HG03521 (cell line): ENCODE measurements at regions not wholly inside any gene's neighbourhood (a gene's known extent, or its start where the extent isn't known, plus 50 kb on each side); places are given as distances from the start of the nearest gene placed in this dataset.
"Not testable (repeated sequence)": the region's sequence is repeated elsewhere in the genome, so short reads cannot be mapped to it uniquely, and the experiment has no call there.

ENCODE experiments used
- ATAC-seq: cut with Tn5 transposase; IDR thresholded peaks from one replicate; pipeline ENCODE4 v1.9.1; 2021; ENCODE audit warnings: mild to moderate bottlenecking, moderate library complexity; ENCODE audit not compliant: unreplicated experiment

DNA sequence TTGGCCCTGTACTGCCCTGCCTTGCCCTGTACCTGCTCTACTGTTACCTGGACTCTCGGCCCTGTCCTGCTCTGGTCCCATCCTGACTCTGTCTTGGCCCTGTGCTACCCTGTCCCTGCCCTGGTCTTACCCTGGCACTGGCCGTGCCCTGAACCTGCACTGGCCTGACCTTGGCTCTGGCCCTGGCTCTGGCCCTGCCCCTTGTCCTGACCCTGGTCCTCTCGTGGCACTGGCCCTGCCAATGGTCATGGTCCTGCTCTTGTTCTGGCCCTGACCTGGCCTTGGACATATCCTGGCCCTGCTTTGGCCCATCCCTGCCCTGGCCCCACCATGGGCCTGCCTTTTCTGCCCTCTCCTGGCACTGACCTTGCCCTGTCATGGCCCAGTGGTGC is 251.3 kb downstream of the TP53TG3F start:
- not testable (repeated sequence) for ATAC-seq

DNA sequence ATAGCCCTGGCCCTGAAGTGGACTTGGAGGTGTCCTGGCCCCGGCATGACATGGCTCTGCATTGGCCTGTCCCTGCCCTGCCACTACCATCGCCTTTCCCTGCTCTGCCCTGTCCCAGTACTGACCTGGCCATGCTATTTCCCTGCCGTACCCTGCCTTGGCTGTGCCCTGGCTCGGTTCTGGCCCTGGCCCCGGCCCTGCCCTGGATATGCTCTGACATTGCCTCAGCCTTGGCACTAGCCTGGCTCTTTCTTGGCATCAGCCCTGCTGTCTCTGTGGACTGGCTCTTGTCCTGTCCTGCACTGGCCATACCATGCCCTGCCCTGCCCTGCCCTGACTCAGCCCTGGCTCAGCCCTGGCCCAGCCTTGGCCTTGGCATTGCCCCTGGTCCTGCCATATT is 252.2 kb downstream of the TP53TG3F start:
- not testable (repeated sequence) for ATAC-seq

DNA sequence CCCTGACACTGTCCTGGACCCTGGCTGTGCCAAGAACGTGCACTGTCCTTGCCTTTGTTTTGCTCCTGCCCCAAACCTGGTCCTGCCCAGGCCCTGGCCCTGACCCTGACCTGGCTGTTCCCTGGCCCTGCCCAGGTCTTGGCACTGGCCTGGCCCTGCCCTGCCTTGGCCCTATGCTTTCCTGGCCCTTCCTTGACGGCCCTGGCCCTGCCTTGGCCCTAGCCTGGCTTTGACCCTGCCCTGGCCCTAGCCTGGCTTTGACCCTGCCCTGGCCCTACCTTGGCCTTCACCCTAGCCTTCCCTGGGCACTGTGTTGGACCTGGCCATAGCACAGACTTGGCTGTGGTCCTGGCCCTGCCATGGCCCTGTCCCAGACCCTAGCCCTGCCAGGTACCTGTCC is 252.9 kb downstream of the TP53TG3F start:
- ATAC-seq, result not testable (repeated sequence)

DNA sequence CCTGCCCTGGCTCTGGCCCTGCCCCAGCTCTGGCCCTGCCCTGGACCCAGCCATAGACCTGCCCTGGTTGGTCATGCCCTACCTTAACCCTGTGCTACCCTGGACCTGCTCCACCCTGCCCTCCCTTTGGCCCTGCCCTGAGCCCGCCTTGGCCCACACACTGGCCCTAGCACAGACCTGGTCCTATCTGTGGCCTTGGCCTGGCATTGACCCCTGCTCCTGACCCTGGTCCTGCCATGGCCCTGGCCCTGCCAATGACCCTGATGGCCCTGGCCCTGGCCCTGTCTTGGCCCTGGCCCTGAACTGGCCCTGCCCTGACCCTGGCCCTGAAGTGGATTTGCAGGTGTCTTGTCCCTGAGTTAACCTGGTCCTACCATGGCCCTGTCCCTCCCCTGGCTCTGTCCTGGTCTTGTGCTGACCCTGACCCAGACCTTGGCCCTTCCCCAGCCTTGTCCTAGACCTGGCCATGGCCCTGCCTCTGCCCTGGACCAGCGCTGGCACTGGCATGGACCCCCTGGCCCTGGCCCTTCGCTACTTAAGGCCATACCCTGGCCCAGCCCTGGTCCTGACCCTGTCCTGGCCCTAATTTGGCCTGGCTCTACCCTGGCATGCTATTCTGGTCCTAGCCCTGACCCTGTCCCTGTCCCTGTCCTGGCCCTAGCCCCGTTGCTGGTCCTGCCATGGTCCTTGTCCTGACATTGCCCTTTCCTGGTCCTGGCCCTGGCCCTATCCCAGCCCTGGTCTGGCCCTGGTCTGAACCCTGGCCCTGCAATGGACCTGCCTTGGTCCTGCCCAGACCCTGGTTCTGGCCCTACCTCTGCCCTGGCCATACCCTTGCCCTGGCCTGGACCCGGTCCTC is 253.7 kb downstream of the TP53TG3F start:
- not testable (repeated sequence) for ATAC-seq

DNA sequence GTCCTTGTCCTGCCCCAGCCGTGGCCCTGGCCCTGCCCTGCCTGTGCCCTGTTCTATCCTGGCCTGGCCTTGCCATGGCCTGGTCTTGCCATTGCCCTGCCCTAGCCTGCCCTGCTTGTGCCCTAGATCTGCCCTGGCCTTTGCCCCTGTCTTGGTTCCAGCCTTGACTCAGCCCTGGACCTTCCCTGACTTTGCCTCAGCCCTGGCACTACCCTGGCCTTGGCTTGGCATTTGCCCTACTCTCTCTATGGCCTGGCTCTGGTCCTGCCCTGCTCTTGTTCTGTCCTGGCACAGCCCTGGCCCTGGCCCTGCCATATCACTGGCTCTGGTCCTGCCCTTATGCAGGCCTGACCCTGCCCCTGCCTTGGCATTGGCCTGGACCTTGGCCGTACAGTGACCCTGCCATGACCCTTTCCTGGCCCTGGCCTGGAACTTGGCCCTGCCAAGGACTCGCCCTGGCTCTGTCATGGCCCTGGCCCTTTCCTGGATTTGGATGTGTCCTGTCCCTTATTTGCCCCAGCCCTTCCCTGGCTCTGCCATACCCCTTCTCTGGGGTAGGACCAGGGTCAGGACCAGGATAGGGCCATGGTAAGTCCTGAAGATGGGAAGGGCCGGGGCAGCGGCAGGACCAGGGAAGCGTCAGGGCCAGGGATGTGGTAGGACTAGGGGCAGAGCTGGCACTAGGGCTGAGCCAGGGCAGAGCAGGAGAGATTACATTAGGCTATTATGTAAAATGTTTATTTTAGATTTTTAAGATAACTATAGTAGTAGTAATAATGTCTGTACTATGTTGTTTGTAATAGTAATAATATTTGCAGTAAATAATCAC is 254.5 kb downstream of the TP53TG3F start:
- not testable (repeated sequence) for ATAC-seq

DNA sequence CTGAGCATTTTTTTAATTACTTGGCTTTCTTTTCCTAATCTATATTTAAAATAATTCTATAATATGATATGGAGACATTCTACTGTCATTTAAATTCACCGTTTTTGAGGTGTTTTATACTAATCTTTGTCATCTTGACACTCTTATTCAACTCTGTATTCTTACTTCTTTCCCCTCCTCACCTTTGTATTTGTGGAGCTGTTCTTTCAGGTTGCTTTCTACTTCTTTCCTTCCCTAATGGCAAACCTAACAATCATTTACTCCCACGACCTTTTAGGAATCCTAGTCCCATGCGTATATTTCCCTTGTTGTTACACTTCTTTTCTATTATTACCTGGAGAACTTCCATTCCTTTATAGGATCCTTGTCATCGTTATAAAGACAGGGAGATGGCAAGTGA is 271.8 kb downstream of the TP53TG3F start:
- not testable (repeated sequence) for ATAC-seq

DNA sequence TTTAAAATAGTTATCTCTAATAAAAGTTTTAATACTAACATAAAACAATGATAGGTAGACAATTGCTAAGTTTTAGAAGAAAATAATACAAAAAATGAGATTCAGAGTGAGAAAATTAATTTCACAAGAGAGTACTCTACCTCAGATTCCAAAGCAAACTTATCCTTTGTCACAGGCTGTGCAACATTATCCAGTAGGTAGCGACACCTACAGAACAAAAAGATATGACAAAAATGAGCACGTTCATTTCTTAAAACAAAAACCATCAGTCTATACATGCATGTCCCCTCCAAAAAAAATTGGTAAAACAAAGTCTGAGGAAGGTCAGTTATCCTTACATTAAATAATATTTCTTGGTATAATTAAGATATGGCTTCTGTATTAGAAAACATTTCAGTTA is 275.2 kb downstream of the TP53TG3F start:
- ATAC-seq, result not testable (repeated sequence)

DNA sequence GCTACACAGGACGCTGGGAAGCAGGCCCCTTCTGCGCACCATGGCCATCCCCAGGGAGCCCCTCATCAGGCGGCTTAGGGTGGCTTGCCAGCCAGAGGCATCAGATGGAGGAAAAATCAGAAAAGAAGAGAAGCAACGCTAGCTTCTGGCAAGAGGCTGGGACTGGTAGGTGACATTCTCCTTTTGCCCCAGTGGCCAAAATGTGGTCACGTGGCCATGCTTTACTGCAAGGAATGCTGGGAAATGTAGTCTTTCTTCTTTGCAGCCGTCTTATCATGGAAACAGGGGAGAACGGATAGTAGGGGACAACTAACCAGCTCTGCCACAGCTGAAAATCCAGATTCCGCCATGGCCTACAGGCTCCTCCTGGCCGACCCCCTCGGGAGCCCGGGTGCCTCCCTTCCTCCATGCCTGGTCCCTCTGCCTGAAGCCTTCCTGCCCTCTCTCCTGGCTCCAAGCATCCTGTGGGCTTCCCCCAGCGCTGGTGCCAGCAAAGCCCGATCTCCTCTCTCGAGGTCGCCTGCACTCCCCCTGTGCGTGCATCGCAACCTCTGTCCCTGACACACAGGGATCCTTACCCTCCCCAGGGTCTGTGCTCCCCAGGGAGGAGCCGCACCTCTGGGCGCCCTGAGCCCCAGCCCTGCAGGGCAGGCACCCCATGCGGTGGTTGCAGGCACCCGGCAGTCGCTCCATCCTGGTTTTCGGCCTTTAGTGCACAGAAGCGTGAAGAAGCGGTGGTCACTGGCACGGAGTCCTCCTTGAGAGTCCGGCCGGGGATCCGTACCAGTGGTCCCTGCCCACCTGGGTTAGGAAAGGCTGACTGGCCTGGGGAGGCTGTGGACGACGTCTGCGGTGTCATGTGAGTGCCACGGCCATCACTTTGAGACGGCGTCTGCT is 307.7 kb downstream of the TP53TG3F start:
- not testable (repeated sequence) for ATAC-seq

DNA sequence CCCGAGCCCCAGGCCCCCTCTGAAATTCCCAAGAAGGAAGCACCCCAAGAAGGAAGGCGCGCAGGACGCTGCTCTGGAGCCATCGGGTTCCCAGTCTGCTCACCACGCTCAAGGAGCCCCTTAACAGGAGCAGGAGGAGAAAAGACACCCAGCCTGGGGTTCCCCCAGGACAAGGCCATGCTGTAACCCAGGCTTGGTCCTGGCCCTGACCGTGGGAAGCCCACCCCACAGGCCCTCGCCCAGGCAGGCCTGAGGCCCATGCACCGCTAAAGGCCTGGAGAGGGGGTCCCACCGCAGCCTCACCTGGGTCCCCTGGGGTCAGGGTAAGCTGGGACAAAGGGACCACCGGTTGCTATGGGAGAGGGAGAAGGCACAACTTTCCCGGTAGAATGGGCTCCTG is 309.3 kb downstream of the TP53TG3F start:
- ATAC-seq, result not testable (repeated sequence)

DNA sequence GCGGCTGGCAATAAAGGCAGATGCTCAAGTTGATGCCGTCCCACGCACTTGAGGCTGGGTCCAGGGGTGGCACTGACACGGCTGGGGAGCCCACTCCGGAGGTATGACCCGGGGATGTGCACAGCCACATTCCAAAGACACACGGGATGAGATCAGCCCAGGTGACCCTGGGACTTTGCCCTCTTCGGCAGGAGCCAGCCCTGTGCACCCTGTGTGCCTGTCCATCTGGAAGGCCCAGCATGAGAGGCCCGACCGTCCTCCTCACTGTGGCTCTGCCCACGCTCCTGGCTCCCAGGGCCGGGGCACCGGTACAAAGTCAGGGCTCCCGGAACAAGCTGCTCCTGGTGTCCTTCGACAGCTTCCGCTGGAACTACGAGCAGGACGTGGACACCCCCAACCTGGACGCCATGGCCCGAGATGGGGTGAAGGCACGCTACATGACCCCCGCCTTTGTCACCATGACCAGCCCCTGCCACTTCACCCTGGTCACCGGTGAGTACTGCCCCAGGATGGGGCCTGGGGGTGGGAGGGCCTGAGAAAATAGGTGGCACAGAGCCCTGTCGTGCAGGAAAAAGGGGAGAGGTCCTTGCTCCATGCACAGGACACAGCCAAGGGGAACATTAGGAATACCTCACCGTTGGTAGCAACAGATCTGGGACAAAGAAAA is 309.9 kb downstream of the TP53TG3F start:
- ATAC-seq, result not testable (repeated sequence)

DNA sequence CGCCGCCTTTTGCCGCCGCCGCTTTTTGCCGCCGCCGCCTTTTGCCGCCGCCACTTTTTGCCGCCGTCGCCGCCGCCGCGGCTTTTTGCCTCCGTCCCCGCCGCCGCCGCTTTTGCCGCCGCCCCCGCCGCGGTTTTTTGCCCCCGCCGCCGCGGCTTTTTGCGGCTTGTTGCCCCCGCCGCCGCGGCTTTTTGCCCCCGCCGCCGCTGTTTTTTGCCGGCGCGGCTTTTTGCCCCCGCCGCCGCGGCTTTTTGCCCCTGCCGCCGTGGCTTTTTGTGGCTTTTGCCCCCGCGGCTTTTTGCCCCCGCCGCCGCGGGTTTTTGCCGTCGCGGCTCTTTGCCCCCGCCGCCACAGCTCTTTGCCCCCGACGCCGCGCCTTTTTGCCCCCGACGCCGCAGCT is 311.1 kb downstream of the TP53TG3F start:
- not testable (repeated sequence) for ATAC-seq

DNA sequence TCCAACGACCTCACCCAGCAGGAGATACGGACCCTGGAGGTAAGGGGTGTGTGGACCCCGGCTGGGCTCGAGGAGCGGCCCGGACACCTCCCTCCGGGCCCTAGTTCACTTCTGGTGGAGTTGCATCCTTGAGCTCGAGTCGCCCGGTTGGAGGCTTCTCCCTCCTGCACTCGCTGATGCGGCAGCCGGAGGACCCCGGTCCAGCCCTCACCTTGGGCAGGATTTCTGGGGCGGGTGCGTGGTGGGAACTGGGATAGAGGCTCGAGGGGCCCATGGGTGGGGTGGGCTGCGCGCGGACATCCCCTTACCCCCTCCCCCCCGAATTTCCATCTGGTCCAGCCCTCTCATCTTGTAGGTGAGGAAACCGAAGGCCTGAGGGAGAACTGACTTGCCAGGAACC is 311.8 kb downstream of the TP53TG3F start:
- not testable (repeated sequence) for ATAC-seq

DNA sequence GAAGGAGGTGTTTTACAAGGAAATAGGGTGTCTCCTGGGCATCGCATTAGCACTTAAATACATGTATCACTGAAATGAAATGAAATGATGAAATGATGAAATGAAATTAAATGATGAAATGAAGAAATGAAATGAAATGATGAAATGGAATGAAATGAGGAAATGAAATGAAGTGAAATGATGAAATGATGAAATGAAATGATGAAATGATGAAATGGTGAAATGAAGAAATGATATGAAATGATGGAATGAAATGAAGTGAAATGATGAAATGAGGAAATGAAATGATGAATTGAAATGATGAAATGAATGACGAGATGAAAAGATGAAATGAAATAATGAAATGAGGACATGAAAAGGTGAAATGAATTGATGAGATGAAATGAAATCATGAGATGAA is 314.6 kb downstream of the TP53TG3F start:
- not testable (repeated sequence) for ATAC-seq

DNA sequence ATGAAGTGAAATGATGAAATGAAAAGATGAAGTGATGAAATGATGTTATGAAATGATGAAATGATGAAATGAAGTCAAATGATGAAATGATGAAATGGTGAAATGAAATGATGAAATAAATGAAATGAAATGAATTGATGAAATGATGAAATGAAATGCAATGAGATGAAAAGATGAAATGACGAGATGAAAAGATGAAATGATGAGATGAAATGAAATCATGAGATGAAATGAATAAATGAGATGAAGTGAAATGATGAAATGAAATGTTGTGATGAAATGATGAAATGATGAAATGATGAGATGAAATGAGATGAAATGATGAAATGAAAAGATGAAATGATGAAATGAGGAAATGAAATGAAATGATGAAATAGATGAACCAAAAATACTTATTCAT is 315.3 kb downstream of the TP53TG3F start:
- ATAC-seq, result not testable (repeated sequence)

DNA sequence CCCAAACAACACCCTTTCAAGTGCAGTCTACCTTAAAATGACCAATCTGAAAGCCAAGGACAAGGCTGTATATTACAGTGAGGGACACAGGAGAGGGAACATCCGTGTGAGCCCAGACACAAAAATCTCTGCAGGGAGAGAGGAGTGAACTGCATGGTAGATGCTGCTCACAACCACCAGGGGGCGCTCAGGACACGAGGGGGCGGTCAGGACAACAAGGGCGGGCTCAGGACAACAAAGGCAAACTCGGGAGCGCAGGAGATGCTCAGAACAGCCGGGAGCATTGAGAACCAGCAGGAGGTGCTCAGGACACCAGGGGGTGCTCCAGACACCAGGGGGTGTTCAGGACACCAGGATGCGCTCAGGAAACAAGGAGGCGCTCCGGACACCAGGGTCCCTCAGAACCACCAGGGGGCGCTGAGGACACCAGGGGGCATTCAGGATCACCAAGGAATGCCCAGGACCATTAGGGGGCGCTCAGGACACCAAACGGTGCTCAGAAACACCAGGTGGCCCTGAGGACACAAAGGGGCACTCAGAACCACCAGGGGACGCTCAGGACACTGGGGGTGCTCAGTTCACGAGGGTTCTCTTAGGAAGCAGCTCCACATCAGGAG is 357.0 kb downstream of the TP53TG3F start:
- ATAC-seq, result not testable (repeated sequence)

DNA sequence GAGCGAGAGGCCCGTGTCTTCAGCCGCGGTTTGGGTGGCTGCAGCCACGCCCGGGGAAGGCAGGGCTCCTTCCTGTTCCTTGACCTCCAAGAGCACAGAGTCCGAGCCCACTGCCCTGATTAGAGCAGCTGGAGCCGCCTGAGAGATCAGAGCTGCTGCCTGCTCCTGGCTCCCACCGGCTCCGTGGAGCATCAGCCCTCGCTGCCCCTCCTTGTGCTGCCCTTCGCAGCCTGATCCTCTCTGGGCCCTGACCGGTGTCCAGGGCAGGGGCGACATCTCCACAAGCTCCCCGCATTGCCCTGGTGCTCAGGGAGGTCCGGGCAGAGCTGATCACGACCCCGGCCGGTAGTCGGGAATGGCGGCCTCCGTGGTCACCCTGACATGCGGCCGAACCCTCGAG is 365.3 kb downstream of the TP53TG3F start:
- ATAC-seq, result not testable (repeated sequence)

DNA sequence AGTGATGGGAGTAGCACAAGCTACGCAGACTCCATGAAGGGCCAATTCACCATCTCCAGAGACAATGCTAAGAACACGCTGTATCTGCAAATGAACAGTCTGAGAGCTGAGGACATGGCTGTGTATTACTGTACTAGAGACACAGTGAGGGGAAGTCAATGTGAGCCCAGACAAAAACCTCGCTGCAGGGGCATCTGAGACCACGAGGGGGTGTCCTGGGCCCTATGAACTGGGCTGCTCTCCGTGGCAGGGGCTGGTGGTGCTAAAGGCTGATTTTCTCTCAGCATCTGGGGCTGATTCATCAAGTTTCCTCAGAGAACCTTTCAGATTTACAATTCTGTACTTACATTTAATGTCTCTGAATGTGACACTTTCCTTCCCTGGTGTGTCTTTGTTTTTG is 368.1 kb downstream of the TP53TG3F start:
- ATAC-seq, result not testable (repeated sequence)

DNA sequence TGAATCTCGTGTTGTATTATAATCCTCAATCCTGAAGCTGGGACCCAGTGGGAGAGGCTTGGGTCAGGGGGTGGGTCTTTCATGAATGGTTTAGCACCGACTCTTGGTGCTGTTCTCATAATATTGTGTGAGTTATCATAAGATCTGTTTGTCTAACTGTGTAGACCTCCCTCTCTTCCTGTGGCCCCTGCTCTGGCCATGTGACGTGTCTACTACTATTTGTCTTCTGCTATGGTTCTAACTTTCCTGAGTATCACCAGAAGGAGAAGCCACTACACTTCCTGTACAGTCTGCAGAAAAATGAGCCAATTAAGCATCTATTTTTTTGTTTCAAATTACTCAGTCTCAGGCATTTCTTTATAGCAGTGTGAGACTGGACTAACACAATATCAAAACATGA is 379.7 kb downstream of the TP53TG3F start:
- not testable (repeated sequence) for ATAC-seq

DNA sequence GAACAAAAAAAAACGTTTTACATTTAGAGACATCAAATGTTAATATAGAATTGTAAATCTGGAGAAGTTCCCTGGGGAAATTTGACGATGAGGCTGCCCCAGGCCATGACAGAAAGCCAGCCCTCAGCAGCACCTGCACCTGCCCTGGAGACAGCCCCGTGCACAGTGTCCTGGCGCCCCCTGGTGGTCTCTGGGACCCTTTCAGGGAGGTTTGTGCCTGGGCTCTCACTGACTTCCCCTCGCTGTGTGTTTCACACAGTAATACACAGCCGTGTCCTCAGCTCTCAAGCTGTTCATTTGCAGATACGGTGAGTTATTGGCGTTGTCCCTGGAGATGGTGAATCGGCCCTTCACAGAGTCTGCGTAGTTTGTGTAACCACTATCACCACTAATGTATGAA is 385.1 kb downstream of the TP53TG3F start:
- ATAC-seq, result not testable (repeated sequence)
